Hepatocyte (in vitro differentiated cells): ENCODE measurements at regions not wholly inside any gene's neighbourhood (a gene's known extent, or its start where the extent isn't known, plus 50 kb on each side); places are given as distances from the start of the nearest gene placed in this dataset.

Source experiments
- EZH2 ChIP-seq: fragments of 200-600 bp; sonication (generic); IDR thresholded peaks from 2 replicates; pipeline ENCODE4 v1.6.1; 2016; ENCODE audit warnings: antibody characterized with exemption, mild to moderate bottlenecking, borderline replicate concordance
- TF ChIP-seq, protein P1 (sequence below): fragments of 200-600 bp; sonication (generic); IDR thresholded peaks from 2 replicates; pipeline ENCODE4 v1.5.1; 2016; ENCODE audit warnings: antibody characterized with exemption, mild to moderate bottlenecking; ENCODE audit not compliant: poor library complexity

DNA sequence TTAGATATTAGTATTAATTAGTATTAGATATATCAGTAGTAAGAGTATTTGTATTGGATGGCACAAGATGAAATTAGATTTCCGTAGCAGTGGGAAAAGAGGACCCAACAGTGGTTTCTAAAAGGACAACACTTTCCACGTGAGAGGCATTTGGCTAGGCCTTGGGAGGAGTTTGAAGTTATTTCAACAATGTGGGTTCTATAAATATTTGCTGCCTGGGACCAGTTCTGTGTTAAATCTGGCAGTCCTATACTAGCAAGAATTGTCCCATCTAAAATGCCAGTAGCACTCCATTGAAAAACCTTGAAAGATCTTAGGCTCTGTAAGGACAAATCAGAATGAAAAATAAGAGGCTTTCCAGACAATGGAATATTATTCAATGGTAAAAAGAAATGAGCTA lies 347.1 kb upstream of the DNAJC19 start:
- TF ChIP-seq, protein P1, sequence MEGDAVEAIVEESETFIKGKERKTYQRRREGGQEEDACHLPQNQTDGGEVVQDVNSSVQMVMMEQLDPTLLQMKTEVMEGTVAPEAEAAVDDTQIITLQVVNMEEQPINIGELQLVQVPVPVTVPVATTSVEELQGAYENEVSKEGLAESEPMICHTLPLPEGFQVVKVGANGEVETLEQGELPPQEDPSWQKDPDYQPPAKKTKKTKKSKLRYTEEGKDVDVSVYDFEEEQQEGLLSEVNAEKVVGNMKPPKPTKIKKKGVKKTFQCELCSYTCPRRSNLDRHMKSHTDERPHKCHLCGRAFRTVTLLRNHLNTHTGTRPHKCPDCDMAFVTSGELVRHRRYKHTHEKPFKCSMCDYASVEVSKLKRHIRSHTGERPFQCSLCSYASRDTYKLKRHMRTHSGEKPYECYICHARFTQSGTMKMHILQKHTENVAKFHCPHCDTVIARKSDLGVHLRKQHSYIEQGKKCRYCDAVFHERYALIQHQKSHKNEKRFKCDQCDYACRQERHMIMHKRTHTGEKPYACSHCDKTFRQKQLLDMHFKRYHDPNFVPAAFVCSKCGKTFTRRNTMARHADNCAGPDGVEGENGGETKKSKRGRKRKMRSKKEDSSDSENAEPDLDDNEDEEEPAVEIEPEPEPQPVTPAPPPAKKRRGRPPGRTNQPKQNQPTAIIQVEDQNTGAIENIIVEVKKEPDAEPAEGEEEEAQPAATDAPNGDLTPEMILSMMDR: no peak
- TF ChIP-seq EZH2: no peak
